ENCODE measurements at regions not wholly inside any gene's neighbourhood (a gene's known extent, or its start where the extent isn't known, plus 50 kb on each side); places are given as distances from the start of the nearest gene placed in this dataset.

GRCh38 chr2:65831509-65831908, 399.1 kb upstream of the SPRED2 start:
- Histone ChIP-seq H4K91ac (ENCODE audit: insufficient read depth, low read depth, low read length) (no peak overlapping the region), H3K36me3 (ENCODE audit: control insufficient read depth, insufficient read depth, low read length) (no peaks in the 10 kb centered on the region), H3K4me3 (ENCODE audit: insufficient read depth, low read depth, low read length) (no peak overlapping the region), H2BK20ac (ENCODE audit: low read depth, low read length) (no peak overlapping the region), H2AK5ac (ENCODE audit: low read depth, low read length) (no peak overlapping the region), H3K18ac (ENCODE audit: low read depth, low read length) (no peak overlapping the region), H3K56ac (ENCODE audit: extremely low read depth, insufficient read depth, low read length) (no peak overlapping the region), H2AK9ac (replicated peaks; ENCODE audit: low read depth, low read length, poor library complexity) (no peak overlapping the region), H3K9ac (ENCODE audit: low read depth, low read length) (no peak overlapping the region), H4K8ac (ENCODE audit: low read depth in 2 of 2, low read length in 2 of 2) (no peak overlapping the region), H3K79me1 (ENCODE audit: low read depth in 1 of 2, low read length in 2 of 2) (no peaks in the 10 kb centered on the region), H3K4ac (ENCODE audit: low read depth, low read length) (no peak overlapping the region), H3K4me2 (ENCODE audit: low read depth, low read length) (no peak overlapping the region), H3K27me3 (ENCODE audit: control insufficient read depth, insufficient read depth, low read length) (0 out of 2 replicates have a peak, but pooled peaks cover 2% of the 10 kb centered on the region), H2BK15ac (ENCODE audit: low read depth, low read length) (no peak overlapping the region), H4K20me1 (ENCODE audit: insufficient read depth, low read length) (no peaks in the 10 kb centered on the region), H2BK5ac (ENCODE audit: low read depth, low read length, poor library complexity, severe bottlenecking) (no peak overlapping the region), H2AFZ (replicated peaks; ENCODE audit: low read length, poor library complexity) (peak overlapping the region; percentile 6), H3K9me3 (ENCODE audit: control insufficient read depth, insufficient read depth, low read length) (no peaks in the 10 kb centered on the region), H3K4me1 (ENCODE audit: control insufficient read depth, insufficient read depth, low read length) (no peaks in the 10 kb centered on the region), H3K23ac (ENCODE audit: low read depth, low read length) (no peak overlapping the region), H3K27ac (ENCODE audit: insufficient read depth, low read length) (no peak overlapping the region), H4K5ac (ENCODE audit: low read depth, low read length) (no peak overlapping the region), H3K14ac (replicated peaks; ENCODE audit: low read depth, low read length) (no peak overlapping the region), H3K9me1 (ENCODE audit: insufficient read depth, low read length) (no peaks in the 10 kb centered on the region), H2BK120ac (ENCODE audit: low read depth, low read length) (no peak overlapping the region)
- TF ChIP-seq CEBPB (IDR thresholded peaks at IDR 0.05; ENCODE audit: low read depth, low read length) (no peak), RFX5 (IDR thresholded peaks at IDR 0.05; ENCODE audit: low read depth, low read length) (no peak)
- dilution Hi-C loops (cut with HindIII; ENCODE audit: low sequenced_read_pairs, unreplicated experiment) (no loop called here), intact Hi-C loops (cut with micrococcal nuclease) (no loop called here), in situ Hi-C loops (cut with MboI; ENCODE audit: low sequenced_read_pairs) (no loop called here)
- no TSS peak for BruUV-seq (replicated peaks)
- WGBS, 2 experiments (ENCODE audit: extremely low coverage in 2 of 2, insufficient read length in 1 of 2), result no CpG with 5 or more reads among the region's 1 CpG
- ATAC-seq (ENCODE audit: low read depth), result no peak
- ChIA-PET POLR2A (ENCODE audit: unreplicated experiment) (no interaction called here), CTCF (no interaction called here)
- DNase-seq, result no peak

All from IMR-90 (cell line).